ENCODE measurements at regions not wholly inside any gene's neighbourhood (a gene's known extent, or its start where the extent isn't known, plus 50 kb on each side); places are given as distances from the start of the nearest gene placed in this dataset.

- no peaks in the 10 kb centered on the region; the same call in 1 of the 2 replicates for H3K27me3 ChIP-seq (ENCODE audit: insufficient read depth)
- CTCF ChIA-PET, result no interaction called here
- no peak overlapping the region for H3K27ac ChIP-seq (ENCODE audit: low read depth in 2 of 2, low read length in 1 of 2)
Observed at GRCh38 chr19:29378126-29378525, 147.7 kb upstream of the VSTM2B start.

More at GRCh38 chr19:29378126-29378525, 147.7 kb upstream of the VSTM2B start:
- POLR2A ChIA-PET, result no interaction called here
- Histone ChIP-seq H2AFZ (ENCODE audit: low read depth) (no peak overlapping the region), H3K9me2 (no peaks in the 10 kb centered on the region), H4K20me1 (ENCODE audit: insufficient read depth) (no peaks in the 10 kb centered on the region), H3K36me3 (replicated peaks in 1 of 2; ENCODE audit: control insufficient read depth in 1 of 2, insufficient read depth in 2 of 2, low read length in 1 of 2) (no peaks in the 10 kb centered on the region), H3F3A (replicated peaks; ENCODE audit: insufficient read depth) (no peaks in the 10 kb centered on the region), H3K4me1 (ENCODE audit: control insufficient read depth in 1 of 2, insufficient read depth in 2 of 2, low read depth in 1 of 2, low read length in 1 of 2) (no peaks in the 10 kb centered on the region), H3K9me3 (no peaks in the 10 kb centered on the region), H3K9ac (no peak overlapping the region), H3K79me2 (ENCODE audit: insufficient read depth) (no peaks in the 10 kb centered on the region), H3K4me3 (ENCODE audit: low read depth in 2 of 2, low read length in 1 of 2) (no peak overlapping the region), H3K4me2 (no peak overlapping the region)
- TF ChIP-seq, protein P1, sequence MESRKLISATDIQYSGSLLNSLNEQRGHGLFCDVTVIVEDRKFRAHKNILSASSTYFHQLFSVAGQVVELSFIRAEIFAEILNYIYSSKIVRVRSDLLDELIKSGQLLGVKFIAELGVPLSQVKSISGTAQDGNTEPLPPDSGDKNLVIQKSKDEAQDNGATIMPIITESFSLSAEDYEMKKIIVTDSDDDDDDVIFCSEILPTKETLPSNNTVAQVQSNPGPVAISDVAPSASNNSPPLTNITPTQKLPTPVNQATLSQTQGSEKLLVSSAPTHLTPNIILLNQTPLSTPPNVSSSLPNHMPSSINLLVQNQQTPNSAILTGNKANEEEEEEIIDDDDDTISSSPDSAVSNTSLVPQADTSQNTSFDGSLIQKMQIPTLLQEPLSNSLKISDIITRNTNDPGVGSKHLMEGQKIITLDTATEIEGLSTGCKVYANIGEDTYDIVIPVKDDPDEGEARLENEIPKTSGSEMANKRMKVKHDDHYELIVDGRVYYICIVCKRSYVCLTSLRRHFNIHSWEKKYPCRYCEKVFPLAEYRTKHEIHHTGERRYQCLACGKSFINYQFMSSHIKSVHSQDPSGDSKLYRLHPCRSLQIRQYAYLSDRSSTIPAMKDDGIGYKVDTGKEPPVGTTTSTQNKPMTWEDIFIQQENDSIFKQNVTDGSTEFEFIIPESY (IDR thresholded peaks at IDR 0.05; ENCODE audit: borderline replicate concordance, low read depth), result no peak
- TF ChIP-seq TCF12 (IDR thresholded peaks at IDR 0.05), result no peak
- TF ChIP-seq POLR2AphosphoS5 (IDR thresholded peaks at IDR 0.05; ENCODE audit: low read depth, low read length), result no peak
- TF ChIP-seq REST (IDR thresholded peaks at IDR 0.05; ENCODE audit: low read depth, low read length), result no peak
- TF ChIP-seq NRF1 (IDR thresholded peaks at IDR 0.05; ENCODE audit: low read depth, low read length), result no peak
- TF ChIP-seq MXI1 (IDR thresholded peaks at IDR 0.05; ENCODE audit: low read depth, low read length), result no peak
- TF ChIP-seq GABPA (IDR thresholded peaks at IDR 0.05; ENCODE audit: low read depth), result no peak
- TF ChIP-seq, protein P2, sequence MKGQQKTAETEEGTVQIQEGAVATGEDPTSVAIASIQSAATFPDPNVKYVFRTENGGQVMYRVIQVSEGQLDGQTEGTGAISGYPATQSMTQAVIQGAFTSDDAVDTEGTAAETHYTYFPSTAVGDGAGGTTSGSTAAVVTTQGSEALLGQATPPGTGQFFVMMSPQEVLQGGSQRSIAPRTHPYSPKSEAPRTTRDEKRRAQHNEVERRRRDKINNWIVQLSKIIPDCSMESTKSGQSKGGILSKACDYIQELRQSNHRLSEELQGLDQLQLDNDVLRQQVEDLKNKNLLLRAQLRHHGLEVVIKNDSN (IDR thresholded peaks at IDR 0.05; ENCODE audit: borderline replicate concordance, low read depth), result no peak
- TF ChIP-seq, protein P3, sequence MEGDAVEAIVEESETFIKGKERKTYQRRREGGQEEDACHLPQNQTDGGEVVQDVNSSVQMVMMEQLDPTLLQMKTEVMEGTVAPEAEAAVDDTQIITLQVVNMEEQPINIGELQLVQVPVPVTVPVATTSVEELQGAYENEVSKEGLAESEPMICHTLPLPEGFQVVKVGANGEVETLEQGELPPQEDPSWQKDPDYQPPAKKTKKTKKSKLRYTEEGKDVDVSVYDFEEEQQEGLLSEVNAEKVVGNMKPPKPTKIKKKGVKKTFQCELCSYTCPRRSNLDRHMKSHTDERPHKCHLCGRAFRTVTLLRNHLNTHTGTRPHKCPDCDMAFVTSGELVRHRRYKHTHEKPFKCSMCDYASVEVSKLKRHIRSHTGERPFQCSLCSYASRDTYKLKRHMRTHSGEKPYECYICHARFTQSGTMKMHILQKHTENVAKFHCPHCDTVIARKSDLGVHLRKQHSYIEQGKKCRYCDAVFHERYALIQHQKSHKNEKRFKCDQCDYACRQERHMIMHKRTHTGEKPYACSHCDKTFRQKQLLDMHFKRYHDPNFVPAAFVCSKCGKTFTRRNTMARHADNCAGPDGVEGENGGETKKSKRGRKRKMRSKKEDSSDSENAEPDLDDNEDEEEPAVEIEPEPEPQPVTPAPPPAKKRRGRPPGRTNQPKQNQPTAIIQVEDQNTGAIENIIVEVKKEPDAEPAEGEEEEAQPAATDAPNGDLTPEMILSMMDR (IDR thresholded peaks at IDR 0.05), result no peak
- TF ChIP-seq RXRA (IDR thresholded peaks at IDR 0.05; ENCODE audit: borderline replicate concordance, low read depth), result no peak
- TF ChIP-seq JUND (IDR thresholded peaks at IDR 0.05), result no peak
- no peak for TF ChIP-seq MAX (IDR thresholded peaks at IDR 0.05; ENCODE audit: low read depth)
- no peak for TF ChIP-seq FOSL2 (IDR thresholded peaks at IDR 0.05; ENCODE audit: borderline replicate concordance, low read depth)
- TF ChIP-seq RAD21 (IDR thresholded peaks at IDR 0.05; ENCODE audit: low read length), result no peak
- DNase-seq, result no peak
- 0% methylated on average over 4 of the region's 4 CpGs for WGBS (ENCODE audit: low lambda C conversion rate)

Measured in SK-N-SH (cell line).